GM18907 (cell line): ENCODE measurements at regions not wholly inside any gene's neighbourhood (a gene's known extent, or its start where the extent isn't known, plus 50 kb on each side); places are given as distances from the start of the nearest gene placed in this dataset.
A peak's percentile ranks its signal among the peaks of the same experiment; 100 is the strongest.
"Not testable (repeated sequence)": the region's sequence is repeated elsewhere in the genome, so short reads cannot be mapped to it uniquely, and the experiment has no call there.

Source experiments
- ATAC-seq: cut with Tn5 transposase; IDR thresholded peaks from one replicate; pipeline ENCODE4 v1.9.1; 2021; ENCODE audit warnings: mild to moderate bottlenecking, moderate library complexity; ENCODE audit not compliant: unreplicated experiment

DNA sequence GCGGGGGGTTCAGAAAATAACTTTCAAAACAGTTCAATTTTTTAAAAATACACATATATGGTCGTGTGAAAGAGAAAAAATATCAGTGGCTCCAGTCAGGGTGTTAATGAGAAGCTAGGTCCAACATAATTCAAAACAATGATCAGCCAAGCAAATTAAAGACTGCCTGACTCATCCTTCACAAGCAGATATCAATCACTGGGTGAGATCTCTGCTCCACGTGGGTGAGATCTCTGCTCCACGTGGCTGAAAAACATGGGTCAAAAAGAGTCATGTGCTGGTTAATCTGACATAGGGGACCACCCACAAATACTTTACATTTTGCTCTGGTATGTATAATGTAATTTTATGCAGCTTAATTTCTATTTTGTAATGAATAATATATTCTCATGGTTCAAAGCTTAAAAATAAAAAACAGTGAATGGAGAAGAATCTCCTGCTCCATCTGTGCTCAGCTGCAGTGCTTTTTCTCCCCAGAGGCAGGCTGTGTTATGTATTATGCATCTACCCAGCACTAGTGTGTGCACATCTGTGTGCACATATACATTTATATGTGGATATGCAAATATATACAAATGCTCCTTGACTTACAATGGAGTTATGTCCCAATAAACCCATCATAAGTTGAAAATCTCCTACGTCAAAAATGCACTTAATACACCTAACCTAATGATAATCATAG lies 93.1 kb upstream of the S1PR3 start:
- no peak for ATAC-seq

DNA sequence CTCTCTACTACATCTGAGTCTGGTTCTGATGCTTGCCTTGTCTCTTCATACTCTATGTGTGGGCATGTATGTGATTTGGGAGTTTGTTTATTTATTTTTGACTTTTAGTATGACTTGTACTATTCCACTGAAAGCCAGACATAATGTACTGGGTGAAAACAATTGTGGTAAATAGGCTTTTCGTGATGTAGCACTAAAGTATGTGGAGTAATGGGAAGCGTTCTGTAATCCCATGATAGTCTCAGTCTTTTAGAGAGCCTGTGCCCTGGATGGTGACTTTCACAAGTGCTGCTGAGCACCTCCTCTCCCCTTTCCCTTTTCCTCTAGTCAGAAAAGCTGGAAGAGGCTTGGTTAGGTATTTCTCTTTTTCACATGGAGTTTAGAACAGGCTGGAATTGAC lies 85.8 kb upstream of the S1PR3 start:
- ATAC-seq, result no peak

DNA sequence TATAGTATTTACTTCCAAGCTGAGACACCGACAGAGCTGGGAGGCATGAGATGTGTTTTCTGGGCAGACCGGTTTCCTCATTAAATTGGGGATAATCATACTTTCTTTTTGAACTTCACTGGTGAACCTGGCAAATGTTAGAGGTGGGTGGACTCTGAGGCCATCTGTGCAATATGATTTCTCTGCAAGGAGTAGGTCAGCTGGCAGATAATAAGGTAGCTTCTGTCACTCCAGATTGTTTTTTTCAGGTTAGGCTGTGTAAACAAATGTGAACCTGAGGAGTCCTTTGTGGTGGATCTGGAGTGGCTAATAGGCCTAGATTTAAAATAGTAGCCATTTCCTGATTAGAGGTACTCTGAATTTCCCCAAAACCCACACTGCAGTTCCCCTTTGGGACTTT lies 75.4 kb upstream of the S1PR3 start:
- ATAC-seq, result no peak

DNA sequence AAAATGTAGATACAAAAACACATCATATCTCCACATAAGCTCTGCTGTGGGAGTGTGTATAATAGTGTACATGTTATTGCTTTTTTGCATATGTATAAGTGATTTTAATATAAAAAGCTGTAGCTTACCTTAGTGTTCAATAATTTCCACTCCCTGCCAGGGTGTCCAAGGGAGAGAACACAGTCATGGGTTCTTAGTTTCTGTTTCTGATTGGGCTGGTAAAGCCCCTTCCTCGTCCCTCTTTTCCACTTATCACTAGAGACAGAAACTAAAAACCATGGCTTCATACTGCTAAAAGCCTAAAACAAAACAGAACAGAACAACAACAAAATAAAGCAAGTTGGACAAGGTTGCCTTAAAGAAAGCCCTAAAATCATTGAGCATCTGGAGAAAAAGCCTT lies 74.4 kb upstream of the S1PR3 start:
- no peak for ATAC-seq

DNA sequence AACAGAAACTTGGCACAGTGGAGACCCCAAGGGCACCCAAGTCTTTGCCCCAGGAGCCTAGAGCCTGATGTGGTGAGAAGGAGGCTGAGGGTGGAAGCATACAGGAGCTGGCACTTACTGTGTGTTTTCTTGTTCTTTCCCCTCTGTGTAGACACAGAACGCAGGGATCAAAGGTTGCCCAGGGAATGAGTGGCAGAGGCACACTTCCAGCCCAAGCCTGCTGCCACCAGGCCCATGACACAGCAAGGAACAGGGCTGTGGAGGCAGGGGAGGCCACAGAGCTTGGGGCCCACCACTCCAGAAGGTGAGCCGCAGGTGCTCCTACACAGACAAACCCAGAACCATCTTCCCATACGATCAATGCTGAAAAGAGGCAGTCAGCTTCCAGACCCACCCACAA lies 73.9 kb upstream of the S1PR3 start:
- no peak for ATAC-seq

DNA sequence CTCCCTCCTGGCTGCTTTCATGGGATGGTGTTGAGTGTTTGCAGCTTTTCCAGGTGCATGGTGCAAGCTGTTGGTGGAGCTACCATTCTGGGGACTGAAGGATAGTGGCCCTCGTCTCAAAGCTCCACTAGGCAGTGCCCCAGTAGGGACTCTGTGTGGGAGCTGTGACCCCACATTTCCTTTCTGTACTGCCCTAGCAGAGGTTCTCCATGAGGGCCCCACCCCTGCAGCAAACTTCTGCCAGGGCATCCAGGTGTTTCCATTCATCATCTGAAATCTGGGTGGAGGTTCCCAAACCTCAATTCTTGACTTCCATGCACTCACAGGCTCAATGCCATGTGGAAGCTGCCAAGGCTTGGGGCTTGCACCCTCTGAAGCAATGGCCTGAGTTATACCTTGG lies 72.7 kb upstream of the S1PR3 start:
- not testable (repeated sequence) for ATAC-seq

DNA sequence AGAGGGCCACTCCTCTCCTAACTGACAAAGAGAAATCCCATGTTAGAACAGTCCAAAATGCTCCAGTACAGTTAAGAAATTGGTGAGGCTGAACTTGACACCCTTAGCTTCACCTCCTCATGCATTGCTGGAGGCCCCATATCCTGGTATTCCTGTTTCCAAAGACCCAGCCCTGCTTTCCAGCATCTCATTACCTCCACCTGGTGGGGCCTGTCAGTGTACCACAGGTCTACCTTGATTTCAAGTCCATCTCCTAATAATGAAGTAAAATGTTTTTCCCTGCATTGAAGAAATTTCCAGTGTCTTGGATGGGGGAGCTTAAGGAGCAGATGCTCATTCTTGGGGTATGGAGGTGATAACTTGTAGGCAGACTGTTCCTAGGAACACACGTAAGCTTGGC lies 70.6 kb upstream of the S1PR3 start:
- ATAC-seq, result no peak

DNA sequence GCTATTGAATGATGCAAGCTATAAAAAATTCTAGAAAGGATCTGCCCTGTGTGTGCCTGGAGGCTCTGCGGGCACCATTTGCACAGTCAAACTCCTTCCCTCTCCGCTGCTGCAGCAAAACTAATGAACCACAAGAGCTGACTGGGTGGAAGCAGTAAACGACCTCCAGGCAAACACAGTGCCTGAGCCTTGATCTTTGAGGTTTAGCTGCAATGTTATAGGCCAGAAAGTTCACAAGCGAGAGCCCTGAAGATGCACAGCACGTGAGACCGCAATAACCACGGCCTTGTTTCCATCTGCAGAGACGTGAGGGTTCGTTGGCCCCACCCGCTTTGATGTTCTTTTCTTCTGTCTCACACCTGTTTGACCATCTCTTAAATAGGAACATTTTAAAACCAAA lies 69.2 kb upstream of the S1PR3 start:
- ATAC-seq, result peak; percentile 78

DNA sequence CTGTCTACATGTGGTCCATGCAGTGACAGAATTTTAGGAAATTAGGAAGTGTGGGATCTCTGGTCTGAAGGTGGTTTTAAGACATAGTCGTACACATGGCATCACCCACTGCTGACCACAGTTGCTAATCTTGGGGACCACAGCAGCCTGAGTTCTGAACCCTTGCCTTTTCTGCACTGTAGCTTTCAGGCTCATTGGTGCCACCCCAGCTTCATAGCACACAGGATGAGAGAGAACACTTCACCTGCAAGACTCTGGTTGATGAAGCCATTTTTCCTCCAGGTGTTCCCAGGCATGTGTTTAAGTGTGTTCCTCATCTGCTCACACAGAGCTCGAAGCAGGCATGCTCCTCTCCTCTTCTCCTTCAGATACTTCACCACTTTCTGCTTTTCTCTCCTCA lies 68.2 kb upstream of the S1PR3 start:
- no peak for ATAC-seq

DNA sequence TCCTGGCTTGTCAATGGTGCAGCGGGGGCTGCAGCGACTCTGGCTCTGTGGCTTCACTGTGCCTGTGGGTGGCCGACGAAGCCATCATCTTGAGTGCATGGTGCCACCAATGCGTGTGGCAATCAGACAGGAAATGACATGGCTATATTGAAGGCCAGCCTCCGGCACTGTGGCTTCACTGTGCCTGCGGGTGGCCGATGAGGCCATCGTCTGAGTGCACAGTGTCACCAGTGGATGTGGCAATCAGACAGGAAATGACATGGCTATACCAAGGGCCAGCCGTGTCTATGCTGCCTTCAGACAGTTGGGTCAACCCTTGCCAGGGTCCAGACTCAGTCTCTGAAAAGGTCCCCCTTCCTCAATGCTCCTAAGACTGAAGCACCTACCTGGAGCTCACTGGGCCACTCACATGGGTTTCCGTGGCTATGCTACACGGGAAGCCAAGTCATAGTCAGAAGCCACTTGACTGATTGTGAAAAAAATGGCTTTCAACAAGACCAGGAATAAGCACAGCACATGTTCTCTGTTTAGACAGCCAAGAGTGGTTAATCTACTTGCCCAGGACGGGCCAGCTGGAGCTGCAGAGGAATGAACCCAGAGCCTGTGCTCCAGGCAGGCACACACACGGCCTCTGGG lies 67.5 kb upstream of the S1PR3 start:
- ATAC-seq, result no peak

DNA sequence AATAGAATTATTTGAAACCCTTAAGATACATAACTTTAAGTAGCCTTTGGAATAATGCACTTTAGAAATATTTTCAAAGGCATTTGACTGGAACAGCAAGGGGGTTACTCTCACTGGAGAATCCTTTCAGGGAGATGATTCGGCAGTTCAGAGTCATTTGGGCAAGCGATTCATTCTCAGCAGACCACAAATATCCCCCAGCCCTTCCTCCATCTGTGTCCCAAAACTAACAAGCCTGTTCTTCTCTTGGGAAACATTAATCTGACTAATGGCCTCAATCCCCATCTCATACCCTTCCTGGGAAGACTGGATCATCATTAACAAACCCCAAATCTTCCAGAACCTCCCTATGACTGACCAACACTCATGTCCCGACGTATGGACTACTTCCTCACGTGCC lies 65.8 kb upstream of the S1PR3 start:
- no peak for ATAC-seq

DNA sequence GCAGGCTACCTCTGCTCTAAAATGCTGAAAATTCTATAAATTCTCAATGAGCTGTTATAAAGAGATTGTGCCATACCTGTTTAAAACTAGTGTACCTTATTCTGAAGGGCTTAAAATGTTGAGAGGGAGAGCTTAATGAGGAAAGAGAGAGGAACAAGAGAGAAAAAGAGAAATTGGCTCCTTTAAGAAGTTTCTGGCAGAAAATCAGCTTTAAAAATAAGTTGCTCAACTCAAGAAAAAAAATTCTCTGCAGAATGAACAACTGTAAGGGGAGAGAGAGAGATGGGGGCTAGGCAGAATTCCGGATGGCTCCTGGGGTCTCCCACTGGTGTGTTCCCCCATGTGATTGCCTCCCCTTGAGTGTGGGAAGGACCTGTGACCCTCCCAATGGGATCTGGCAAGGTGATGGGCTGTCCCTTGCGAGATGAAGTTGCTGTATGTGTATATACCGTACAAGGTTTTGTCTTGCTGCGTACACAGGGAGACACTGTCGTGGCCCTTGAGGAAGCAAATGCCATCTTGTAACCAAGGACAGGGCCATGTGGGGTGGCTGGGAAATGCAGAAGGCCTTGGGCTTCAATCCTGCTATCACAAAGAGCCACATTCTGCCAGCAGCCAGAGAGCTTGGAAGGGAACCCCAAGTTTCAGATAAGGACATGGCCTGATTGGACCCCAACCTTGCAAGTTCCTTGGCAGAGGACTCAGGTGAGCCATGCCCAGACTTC lies 64.3 kb upstream of the S1PR3 start:
- ATAC-seq, result no peak

DNA sequence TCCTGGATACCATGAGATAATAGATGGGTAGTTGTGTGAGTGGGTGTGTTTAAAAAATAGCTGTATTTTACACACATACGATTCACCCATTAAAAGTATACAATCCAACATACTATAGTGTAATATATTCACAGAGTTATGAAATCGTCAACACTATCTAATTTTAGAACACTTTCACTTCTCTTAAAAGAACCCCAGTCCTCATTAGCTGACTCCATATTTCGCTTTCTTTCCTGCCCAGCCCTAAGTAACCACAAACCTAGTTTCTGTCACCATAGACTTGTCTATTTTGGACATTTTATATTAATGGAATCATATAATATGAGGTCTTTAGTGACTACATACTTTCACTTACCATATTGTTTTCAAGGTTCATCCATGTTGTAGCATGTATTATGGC lies 63.8 kb upstream of the S1PR3 start:
- ATAC-seq, result no peak

DNA sequence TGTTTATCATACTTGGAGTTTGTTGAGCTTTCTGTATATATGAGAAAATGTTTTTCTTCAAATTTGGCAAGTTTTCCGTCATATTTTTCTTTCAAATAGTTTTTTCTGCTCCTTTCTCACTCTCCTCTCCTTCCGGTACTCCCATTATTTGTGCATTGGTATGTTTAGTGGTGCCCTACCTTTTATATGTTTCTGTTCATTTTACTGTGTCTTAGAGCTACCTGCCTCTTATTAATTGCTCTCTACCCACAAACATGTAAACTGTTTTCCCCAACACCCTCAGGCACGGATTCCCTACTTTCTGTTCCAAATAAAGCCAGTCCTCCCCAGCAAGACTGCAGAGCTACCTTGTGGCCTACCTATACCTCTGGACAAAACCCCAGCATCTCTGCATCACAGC lies 60.6 kb upstream of the S1PR3 start:
- ATAC-seq, result no peak

DNA sequence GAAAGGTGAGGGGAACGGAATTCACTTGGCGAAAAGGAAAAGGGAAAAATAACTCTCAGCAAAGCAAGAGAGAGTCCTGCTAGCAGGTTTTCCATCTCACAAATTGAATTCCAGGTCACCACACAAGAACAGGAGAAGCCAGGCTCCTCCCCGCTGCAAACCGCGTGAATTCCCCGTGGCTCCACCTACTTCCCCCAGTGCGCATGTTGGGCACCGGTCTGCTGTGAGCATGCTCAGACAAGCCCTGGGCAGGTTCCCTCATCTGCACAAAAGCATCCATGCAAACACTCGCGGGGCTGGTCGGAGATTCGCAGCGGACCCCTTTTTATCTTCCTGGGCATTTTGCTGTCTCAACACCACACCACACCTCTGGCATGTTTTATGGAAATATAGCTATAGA lies 58.5 kb upstream of the S1PR3 start:
- ATAC-seq, result no peak

DNA sequence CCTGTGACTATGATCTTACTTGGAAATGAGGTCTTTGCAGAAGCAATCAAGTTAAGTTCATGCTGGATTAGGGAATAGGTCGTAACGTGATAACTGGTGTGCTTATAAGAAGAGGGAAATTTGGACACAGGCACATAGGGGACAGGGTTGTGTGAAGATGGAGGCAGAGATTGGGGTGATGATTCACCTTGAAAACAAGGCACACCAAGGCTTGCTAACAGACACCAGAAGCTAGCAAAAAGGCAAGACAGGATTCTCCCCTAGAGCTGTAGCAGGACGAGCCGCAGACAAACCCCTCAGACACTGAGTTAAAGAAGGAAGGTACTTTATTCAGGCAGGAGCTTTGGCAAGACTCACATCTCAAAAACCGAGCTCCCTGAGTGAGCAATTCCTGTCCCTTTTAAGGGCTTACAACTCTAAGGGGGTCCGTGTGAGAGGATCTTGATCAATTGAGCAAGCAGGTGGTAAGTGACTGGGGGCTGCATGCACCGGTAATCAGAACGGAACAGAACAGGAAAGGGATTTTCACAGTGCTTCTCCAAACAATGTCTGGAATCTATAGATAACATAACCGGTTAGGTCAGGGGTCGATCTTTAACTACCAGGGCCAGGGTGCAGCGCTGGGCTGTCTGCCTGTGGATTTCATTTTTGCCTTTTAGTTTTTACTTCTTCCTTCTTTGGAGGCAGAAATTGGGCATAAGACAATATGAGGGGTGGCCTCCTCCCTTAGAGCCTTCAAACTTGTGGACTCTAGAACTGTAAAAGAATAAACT lies 57.5 kb upstream of the S1PR3 start:
- no peak for ATAC-seq

DNA sequence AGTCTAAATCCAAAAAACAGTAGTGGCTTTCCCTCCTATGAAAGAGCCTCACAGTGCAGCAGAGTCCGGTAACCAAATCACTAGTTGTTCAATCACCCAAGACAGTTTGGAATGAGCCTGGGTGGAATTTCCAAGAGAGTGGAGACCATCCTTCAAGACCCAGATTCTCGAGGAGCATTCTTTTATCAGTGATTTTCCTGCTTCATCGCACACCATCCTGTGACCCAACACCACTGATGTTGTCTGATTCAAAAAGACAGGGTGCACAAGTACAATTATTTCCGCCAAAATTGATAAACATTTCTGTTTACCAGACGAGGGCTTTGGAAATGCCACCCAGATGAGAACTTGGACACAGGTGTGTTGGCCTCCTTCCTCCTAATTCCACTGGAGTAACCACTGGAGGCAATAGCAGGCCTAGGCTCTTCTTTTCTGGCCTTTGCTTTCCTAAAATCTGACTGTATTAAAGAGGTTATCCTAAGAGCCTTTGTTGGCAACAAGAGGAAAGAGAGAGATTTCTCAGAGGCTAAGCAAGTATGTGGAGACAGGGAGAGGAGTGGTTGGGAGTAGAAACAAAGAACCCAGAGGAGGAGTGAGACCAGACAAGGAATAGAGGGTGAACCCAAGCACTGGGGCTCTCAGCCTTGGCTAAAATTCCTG lies 56.3 kb upstream of the S1PR3 start:
- ATAC-seq, result no peak

DNA sequence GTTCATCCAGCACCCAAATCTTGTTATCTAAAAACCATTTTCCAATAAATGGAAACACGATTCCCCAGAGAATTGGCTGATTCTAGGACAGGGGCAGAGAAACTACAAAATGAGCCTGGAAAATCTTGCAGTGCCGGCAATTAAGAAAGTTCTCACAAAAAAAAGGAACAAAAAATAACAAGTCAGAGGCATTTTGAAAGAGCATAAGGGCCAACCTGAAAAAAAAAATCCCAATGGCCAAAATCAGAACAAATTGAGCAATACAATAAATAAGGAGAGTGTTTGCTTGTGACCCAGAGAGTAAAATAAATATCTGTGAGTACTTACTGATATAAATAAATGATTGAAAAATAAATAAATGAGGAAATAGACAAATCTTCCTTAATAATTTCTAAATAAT lies 55.1 kb upstream of the S1PR3 start:
- ATAC-seq, result no peak

DNA sequence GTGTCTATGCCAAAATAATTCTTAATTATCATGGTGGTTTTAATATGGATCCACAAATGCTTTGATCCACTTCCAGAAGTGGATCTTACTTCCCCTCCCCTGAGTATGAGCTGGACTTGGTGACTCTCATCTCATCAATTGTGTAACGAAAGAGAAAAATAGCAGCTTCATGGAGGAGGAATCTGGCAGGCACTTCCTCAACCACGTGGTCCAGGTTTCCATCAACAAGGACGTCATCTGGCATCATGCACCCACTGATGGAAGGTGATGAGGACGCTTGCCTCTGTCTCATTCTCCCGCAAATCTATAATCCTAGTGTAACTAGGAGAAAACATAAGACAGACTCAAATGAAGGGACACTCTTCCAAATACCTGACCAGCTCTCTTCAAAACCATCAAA lies 54.6 kb upstream of the S1PR3 start:
- ATAC-seq, result no peak

DNA sequence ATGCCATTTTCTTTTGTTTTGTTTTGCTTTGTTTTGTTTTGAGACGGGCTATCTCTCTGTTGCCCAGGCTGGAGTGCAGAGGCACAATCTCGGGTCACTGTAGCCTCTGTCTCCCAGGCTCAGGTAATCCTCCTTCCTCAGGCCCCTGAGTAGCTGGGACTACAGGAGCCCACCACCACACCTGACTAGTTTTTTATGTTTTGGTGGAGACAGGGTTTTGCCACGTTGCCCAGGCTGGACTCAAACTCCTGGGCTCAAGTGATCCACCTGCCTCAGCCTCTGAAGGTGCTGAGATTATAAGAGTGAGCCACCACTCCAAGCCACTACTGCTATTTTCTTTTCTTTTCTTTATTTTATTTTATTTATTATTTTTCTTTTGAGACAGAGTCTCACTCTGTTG lies 54.0 kb upstream of the S1PR3 start:
- ATAC-seq, result no peak

DNA sequence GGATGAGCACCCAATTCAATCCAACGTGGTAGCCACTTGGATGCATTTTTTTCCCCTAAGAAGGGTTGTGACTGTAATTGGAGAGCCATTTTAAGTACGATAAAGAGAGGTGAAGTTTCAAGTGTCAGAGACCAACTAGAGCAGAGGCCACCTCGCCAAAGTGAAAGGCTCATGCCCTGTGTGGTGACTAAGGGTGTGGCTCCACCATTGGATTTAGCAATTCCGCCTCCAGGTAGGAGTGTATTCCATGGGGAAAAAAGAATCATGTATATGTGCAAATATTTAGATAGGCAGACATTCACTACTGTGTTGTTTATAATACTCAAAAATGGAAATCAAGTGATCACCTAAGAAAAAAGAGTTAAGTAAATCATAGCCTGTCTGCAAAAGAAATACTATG lies 53.1 kb upstream of the S1PR3 start:
- no peak for ATAC-seq
